DND-41 (cell line): ENCODE measurements at regions not wholly inside any gene's neighbourhood (a gene's known extent, or its start where the extent isn't known, plus 50 kb on each side); places are given as distances from the start of the nearest gene placed in this dataset.

ENCODE experiments used
- CTCF ChIP-seq: IDR thresholded peaks from 2 replicates; pipeline ENCODE4 v1.5.1; 2012; ENCODE audit warnings: borderline replicate concordance, low read length, moderate library complexity, mild to moderate bottlenecking; ENCODE audit not compliant: poor library complexity, severe bottlenecking; ENCODE audit errors: extremely low read depth
- EZH2 ChIP-seq: IDR thresholded peaks from 3 replicates; pipeline ENCODE4 v1.6.1; 2012; ENCODE audit warnings: borderline replicate concordance, low read depth, mild to moderate bottlenecking, moderate library complexity, low read length, inconsistent platforms; ENCODE audit not compliant: severe bottlenecking

- no peak for TF ChIP-seq CTCF
- no peak for TF ChIP-seq EZH2
Measured at GRCh38 chr2:16189029-16189835, 248.9 kb downstream of the MYCN start.
